GM18873 (cell line): ENCODE measurements at regions not wholly inside any gene's neighbourhood (a gene's known extent, or its start where the extent isn't known, plus 50 kb on each side); places are given as distances from the start of the nearest gene placed in this dataset.

Source experiments
- ATAC-seq: cut with Tn5 transposase; IDR thresholded peaks from one replicate; pipeline ENCODE4 v1.9.1; 2021; ENCODE audit warnings: mild to moderate bottlenecking, moderate library complexity, moderate number of reproducible peaks; ENCODE audit not compliant: unreplicated experiment, low FRiP score

GRCh38 chr10:109534193-109534592 lies 389.1 kb downstream of the XPNPEP1 start:
- ATAC-seq = no peak

GRCh38 chr10:109529258-109529657 lies 394.1 kb downstream of the XPNPEP1 start:
- ATAC-seq = no peak

- no peak for ATAC-seq
Measured at GRCh38 chr10:109517748-109518147, 405.6 kb downstream of the XPNPEP1 start.

- no peak for ATAC-seq
Measured at GRCh38 chr10:109504401-109504800, 418.9 kb downstream of the XPNPEP1 start.

- ATAC-seq = no peak
Measured at GRCh38 chr10:109487691-109488090, 435.6 kb downstream of the XPNPEP1 start.

- ATAC-seq = no peak
Measured at GRCh38 chr10:109480836-109481235, 442.5 kb downstream of the XPNPEP1 start.

GRCh38 chr10:109475711-109476421 lies 447.4 kb downstream of the XPNPEP1 start:
- ATAC-seq = no peak

- ATAC-seq = no peak
Measured at GRCh38 chr10:109474812-109475211, 448.5 kb downstream of the XPNPEP1 start.

- ATAC-seq = no peak
Measured at GRCh38 chr10:109474261-109474660, 449.1 kb downstream of the XPNPEP1 start.

- no peak for ATAC-seq
Measured at GRCh38 chr10:109467551-109467950, 455.8 kb downstream of the XPNPEP1 start.

- no peak for ATAC-seq
Measured at GRCh38 chr10:109464949-109465348, 458.4 kb downstream of the XPNPEP1 start.

GRCh38 chr10:109457302-109457638 lies 466.0 kb downstream of the XPNPEP1 start:
- ATAC-seq = no peak

- no peak for ATAC-seq
Measured at GRCh38 chr10:109456566-109457301, 466.6 kb downstream of the XPNPEP1 start.

GRCh38 chr10:109454691-109455090 lies 468.6 kb downstream of the XPNPEP1 start:
- ATAC-seq = no peak

- ATAC-seq = no peak
Measured at GRCh38 chr10:109451879-109452278, 471.4 kb downstream of the XPNPEP1 start.

GRCh38 chr10:109450702-109451101 lies 472.6 kb downstream of the XPNPEP1 start:
- ATAC-seq = no peak

GRCh38 chr10:109433434-109433833 lies 489.9 kb downstream of the XPNPEP1 start:
- no peak for ATAC-seq

GRCh38 chr10:109432281-109432680 lies 491.0 kb downstream of the XPNPEP1 start:
- no peak for ATAC-seq

- no peak for ATAC-seq
Measured at GRCh38 chr10:109430799-109431198, 492.5 kb downstream of the XPNPEP1 start.

- no peak for ATAC-seq
Measured at GRCh38 chr10:109430043-109430760, 493.1 kb downstream of the XPNPEP1 start.

- no peak for ATAC-seq
Measured at GRCh38 chr10:109428775-109429491, 494.4 kb downstream of the XPNPEP1 start.
